ENCODE measurements at regions not wholly inside any gene's neighbourhood (a gene's known extent, or its start where the extent isn't known, plus 50 kb on each side); places are given as distances from the start of the nearest gene placed in this dataset.

DNA sequence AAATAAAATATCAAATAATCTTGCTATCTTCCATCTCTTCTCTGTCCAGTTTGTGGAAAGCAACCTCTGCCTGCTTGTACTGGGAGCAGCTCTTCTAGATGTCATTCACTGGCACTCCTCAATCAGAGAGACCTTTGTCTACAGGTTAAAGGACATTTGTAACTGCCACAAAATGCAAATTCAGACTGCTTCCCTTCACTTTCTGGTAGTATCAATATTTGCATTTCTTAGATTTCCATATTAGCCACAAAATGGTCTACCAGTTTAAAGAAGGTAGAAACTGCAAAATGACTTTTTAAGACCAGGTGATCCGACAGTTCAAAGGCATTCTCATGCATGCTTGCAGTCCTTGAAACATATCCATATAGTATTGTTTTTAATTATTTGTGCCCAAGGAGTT lies 51.7 kb upstream of the RCN1 start:
- no peak for TF ChIP-seq POLR2A (IDR thresholded peaks at IDR 0.05)
- TF ChIP-seq, protein P1, sequence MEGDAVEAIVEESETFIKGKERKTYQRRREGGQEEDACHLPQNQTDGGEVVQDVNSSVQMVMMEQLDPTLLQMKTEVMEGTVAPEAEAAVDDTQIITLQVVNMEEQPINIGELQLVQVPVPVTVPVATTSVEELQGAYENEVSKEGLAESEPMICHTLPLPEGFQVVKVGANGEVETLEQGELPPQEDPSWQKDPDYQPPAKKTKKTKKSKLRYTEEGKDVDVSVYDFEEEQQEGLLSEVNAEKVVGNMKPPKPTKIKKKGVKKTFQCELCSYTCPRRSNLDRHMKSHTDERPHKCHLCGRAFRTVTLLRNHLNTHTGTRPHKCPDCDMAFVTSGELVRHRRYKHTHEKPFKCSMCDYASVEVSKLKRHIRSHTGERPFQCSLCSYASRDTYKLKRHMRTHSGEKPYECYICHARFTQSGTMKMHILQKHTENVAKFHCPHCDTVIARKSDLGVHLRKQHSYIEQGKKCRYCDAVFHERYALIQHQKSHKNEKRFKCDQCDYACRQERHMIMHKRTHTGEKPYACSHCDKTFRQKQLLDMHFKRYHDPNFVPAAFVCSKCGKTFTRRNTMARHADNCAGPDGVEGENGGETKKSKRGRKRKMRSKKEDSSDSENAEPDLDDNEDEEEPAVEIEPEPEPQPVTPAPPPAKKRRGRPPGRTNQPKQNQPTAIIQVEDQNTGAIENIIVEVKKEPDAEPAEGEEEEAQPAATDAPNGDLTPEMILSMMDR (IDR thresholded peaks at IDR 0.05), result no peak
